Liver (tissue), 3 donors: ENCODE measurements at regions not wholly inside any gene's neighbourhood (a gene's known extent, or its start where the extent isn't known, plus 50 kb on each side); places are given as distances from the start of the nearest gene placed in this dataset.

Experiments
- EGR1 ChIP-seq, 2 donors: IDR thresholded peaks; 2 replicates each; pipeline ENCODE4 v1.6.1; 2016 to 2018; ENCODE audit warnings: antibody characterized with exemption in 2 of 2, low read depth in 2 of 2
- FOXA1 ChIP-seq: IDR thresholded peaks from 2 replicates; pipeline ENCODE4 v1.6.1; 2016; ENCODE audit warnings: antibody characterized with exemption
- GABPA ChIP-seq, 2 donors: IDR thresholded peaks in 1 of 2; conservative IDR thresholded peaks in 1 of 2; 2 replicates each; pipeline ENCODE4 v1.6.1; 2016; ENCODE audit warnings: antibody characterized with exemption in 2 of 2, mild to moderate bottlenecking in 1 of 2, moderate library complexity in 1 of 2
- JUND ChIP-seq, 2 donors: IDR thresholded peaks; 2 replicates each; pipeline ENCODE4 v1.6.1; 2016; ENCODE audit warnings: antibody characterized with exemption in 2 of 2
- RAD21 ChIP-seq, 2 donors: IDR thresholded peaks; 2 replicates each; pipeline ENCODE4 v1.6.1; 2016; ENCODE audit warnings: antibody characterized with exemption in 2 of 2, mild to moderate bottlenecking in 2 of 2
- RXRA ChIP-seq, 2 donors: IDR thresholded peaks; 2 replicates each; pipeline ENCODE4 v1.6.1; 2017 to 2018; ENCODE audit warnings: antibody characterized with exemption in 2 of 2, mild to moderate bottlenecking in 1 of 2
- SP1 ChIP-seq: IDR thresholded peaks from 2 replicates; pipeline ENCODE4 v1.6.1; 2018; ENCODE audit warnings: antibody characterized with exemption, mild to moderate bottlenecking
- TAF1 ChIP-seq: conservative IDR thresholded peaks from 2 replicates; pipeline ENCODE4 v1.6.1; 2016; ENCODE audit warnings: antibody characterized with exemption, mild to moderate bottlenecking
- TF ChIP-seq, protein P1 (sequence below): fragments of 150-350 bp; IDR thresholded peaks from 2 replicates; pipeline ENCODE4 v1.5.1; 2017; ENCODE audit warnings: improper control_type of control experiment, low read depth, low read length; ENCODE audit not compliant: missing input control
- TF ChIP-seq, protein P2 (sequence below): IDR thresholded peaks from 2 replicates; pipeline ENCODE4 v1.6.1; 2016; ENCODE audit warnings: antibody characterized with exemption, mild to moderate bottlenecking
- TF ChIP-seq, protein P3 (sequence below): IDR thresholded peaks from 2 replicates; pipeline ENCODE4 v1.6.1; 2016; ENCODE audit warnings: antibody characterized with exemption
- TF ChIP-seq, protein P4 (sequence below): IDR thresholded peaks from 2 replicates; pipeline ENCODE4 v1.6.1; 2016; ENCODE audit warnings: antibody characterized with exemption
- TF ChIP-seq, protein P5 (sequence below): IDR thresholded peaks from 2 replicates; pipeline ENCODE4 v1.6.1; 2016; ENCODE audit warnings: antibody characterized with exemption
- donor health status: healthy.
- donor health status: healthy.

DNA sequence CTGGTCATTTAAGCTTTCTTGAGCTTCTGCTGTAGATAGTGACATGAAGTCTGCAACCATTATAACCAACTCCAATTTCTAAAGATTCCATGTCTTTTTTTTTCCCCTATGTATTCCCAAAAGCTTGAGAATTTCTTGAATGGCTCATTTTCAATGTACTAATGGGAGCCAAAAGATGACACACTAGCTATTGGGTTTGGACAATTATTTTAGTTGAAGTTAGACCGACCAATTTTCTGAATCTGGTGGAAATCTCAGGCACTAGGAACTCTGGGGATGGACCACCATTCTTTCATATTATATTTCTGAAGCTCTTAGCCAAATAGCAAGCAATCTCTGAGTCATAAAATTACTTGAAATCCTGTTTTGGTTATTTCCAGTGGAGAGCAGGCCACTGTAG is 617.4 kb upstream of the ADAMTS5 start:
- TF ChIP-seq, protein P1, sequence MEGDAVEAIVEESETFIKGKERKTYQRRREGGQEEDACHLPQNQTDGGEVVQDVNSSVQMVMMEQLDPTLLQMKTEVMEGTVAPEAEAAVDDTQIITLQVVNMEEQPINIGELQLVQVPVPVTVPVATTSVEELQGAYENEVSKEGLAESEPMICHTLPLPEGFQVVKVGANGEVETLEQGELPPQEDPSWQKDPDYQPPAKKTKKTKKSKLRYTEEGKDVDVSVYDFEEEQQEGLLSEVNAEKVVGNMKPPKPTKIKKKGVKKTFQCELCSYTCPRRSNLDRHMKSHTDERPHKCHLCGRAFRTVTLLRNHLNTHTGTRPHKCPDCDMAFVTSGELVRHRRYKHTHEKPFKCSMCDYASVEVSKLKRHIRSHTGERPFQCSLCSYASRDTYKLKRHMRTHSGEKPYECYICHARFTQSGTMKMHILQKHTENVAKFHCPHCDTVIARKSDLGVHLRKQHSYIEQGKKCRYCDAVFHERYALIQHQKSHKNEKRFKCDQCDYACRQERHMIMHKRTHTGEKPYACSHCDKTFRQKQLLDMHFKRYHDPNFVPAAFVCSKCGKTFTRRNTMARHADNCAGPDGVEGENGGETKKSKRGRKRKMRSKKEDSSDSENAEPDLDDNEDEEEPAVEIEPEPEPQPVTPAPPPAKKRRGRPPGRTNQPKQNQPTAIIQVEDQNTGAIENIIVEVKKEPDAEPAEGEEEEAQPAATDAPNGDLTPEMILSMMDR: no peak
- TF ChIP-seq RAD21 (IDR thresholded peaks at IDR 0.05): no peak
- TF ChIP-seq, protein P2, sequence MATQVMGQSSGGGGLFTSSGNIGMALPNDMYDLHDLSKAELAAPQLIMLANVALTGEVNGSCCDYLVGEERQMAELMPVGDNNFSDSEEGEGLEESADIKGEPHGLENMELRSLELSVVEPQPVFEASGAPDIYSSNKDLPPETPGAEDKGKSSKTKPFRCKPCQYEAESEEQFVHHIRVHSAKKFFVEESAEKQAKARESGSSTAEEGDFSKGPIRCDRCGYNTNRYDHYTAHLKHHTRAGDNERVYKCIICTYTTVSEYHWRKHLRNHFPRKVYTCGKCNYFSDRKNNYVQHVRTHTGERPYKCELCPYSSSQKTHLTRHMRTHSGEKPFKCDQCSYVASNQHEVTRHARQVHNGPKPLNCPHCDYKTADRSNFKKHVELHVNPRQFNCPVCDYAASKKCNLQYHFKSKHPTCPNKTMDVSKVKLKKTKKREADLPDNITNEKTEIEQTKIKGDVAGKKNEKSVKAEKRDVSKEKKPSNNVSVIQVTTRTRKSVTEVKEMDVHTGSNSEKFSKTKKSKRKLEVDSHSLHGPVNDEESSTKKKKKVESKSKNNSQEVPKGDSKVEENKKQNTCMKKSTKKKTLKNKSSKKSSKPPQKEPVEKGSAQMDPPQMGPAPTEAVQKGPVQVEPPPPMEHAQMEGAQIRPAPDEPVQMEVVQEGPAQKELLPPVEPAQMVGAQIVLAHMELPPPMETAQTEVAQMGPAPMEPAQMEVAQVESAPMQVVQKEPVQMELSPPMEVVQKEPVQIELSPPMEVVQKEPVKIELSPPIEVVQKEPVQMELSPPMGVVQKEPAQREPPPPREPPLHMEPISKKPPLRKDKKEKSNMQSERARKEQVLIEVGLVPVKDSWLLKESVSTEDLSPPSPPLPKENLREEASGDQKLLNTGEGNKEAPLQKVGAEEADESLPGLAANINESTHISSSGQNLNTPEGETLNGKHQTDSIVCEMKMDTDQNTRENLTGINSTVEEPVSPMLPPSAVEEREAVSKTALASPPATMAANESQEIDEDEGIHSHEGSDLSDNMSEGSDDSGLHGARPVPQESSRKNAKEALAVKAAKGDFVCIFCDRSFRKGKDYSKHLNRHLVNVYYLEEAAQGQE: no peak
- TF ChIP-seq GABPA (IDR thresholded peaks at IDR 0.05 in 1 of 2, conservative IDR thresholded peaks at IDR 0.05 in 1 of 2): no peak
- TF ChIP-seq RXRA (IDR thresholded peaks at IDR 0.05): no peak
- TF ChIP-seq, protein P3, sequence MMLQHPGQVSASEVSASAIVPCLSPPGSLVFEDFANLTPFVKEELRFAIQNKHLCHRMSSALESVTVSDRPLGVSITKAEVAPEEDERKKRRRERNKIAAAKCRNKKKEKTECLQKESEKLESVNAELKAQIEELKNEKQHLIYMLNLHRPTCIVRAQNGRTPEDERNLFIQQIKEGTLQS: no peak
- TF ChIP-seq, protein P4, sequence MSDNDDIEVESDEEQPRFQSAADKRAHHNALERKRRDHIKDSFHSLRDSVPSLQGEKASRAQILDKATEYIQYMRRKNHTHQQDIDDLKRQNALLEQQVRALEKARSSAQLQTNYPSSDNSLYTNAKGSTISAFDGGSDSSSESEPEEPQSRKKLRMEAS: no peak
- TF ChIP-seq JUND (IDR thresholded peaks at IDR 0.05): no peak
- TF ChIP-seq, protein P5, sequence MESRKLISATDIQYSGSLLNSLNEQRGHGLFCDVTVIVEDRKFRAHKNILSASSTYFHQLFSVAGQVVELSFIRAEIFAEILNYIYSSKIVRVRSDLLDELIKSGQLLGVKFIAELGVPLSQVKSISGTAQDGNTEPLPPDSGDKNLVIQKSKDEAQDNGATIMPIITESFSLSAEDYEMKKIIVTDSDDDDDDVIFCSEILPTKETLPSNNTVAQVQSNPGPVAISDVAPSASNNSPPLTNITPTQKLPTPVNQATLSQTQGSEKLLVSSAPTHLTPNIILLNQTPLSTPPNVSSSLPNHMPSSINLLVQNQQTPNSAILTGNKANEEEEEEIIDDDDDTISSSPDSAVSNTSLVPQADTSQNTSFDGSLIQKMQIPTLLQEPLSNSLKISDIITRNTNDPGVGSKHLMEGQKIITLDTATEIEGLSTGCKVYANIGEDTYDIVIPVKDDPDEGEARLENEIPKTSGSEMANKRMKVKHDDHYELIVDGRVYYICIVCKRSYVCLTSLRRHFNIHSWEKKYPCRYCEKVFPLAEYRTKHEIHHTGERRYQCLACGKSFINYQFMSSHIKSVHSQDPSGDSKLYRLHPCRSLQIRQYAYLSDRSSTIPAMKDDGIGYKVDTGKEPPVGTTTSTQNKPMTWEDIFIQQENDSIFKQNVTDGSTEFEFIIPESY: no peak
- TF ChIP-seq TAF1: no peak
- no peak for TF ChIP-seq FOXA1
- no peak for TF ChIP-seq EGR1 (IDR thresholded peaks at IDR 0.05; ENCODE audit: low read depth in 2 of 2)
- no peak for TF ChIP-seq SP1
